RKO (cell line): ENCODE measurements at regions not wholly inside any gene's neighbourhood (a gene's known extent, or its start where the extent isn't known, plus 50 kb on each side); places are given as distances from the start of the nearest gene placed in this dataset.
"Not testable (repeated sequence)": the region's sequence is repeated elsewhere in the genome, so short reads cannot be mapped to it uniquely, and the experiment has no call there.

ENCODE experiments used
- DNase-seq: peaks from one replicate; pipeline ENCODE4 v3.0.0-alpha.2; 2016; ENCODE audit warnings: low spot score

- DNase-seq: peak; percentile 75
Measured at GRCh38 chrY:10627116-10627515, 1099.4 kb downstream of the TSPY10 start.

- DNase-seq: not testable (repeated sequence)
Measured at GRCh38 chrY:10648813-10649212, 1121.1 kb downstream of the TSPY10 start.

GRCh38 chrY:10657120-10657519 is 1129.4 kb downstream of the TSPY10 start:
- DNase-seq: not testable (repeated sequence)

- no peak for DNase-seq
Measured at GRCh38 chrY:10666785-10667184, 1139.1 kb downstream of the TSPY10 start.

- DNase-seq: no peak
Measured at GRCh38 chrY:10686414-10686813, 1158.7 kb downstream of the TSPY10 start.
